Activated T-cell treated with anti-CD3 and anti-CD28 coated beads, Interleukin-2, amount 50 U/mL, for 72 hours (primary cell): ENCODE measurements at regions not wholly inside any gene's neighbourhood (a gene's known extent, or its start where the extent isn't known, plus 50 kb on each side); places are given as distances from the start of the nearest gene placed in this dataset.

Source experiments
- ATAC-seq, 2 donors: fragments of 150-1000 bp; cut with Tn5 transposase; replicated peaks in 1 of 2; 2 replicates each; pipeline ENCODE4 v1.10.0; 2021; ENCODE audit warnings: moderate library complexity in 2 of 2, mild to moderate bottlenecking in 1 of 2
- DNase-seq, 2 donors: peaks; one replicate each; pipeline ENCODE4 v3.0.0; 2021 to 2022; ENCODE audit warnings: mixed read lengths in 1 of 2
- H3K27ac Mint-ChIP-seq: one replicate; pipeline ENCODE4 v1.8.0; 2022; ENCODE audit warnings: mild to moderate bottlenecking, moderate library complexity, mixed read lengths
- H3K27me3 Mint-ChIP-seq: one replicate; pipeline ENCODE4 v1.8.0; 2022; ENCODE audit warnings: low read depth, mixed read lengths
- H3K36me3 Mint-ChIP-seq, 2 donors: one replicate each; pipeline ENCODE4 v1.8.0; 2022; ENCODE audit warnings: mixed read lengths in 2 of 2, mild to moderate bottlenecking in 1 of 2; ENCODE audit not compliant: insufficient read depth in 2 of 2
- H3K4me1 Mint-ChIP-seq: one replicate; pipeline ENCODE4 v1.8.0; 2022; ENCODE audit warnings: low read depth, mixed read lengths
- H3K4me3 Mint-ChIP-seq, 2 donors: one replicate each; pipeline ENCODE4 v1.8.0; 2022; ENCODE audit warnings: mild to moderate bottlenecking in 2 of 2, mixed read lengths in 2 of 2, moderate library complexity in 2 of 2
- H3K9me3 Mint-ChIP-seq, 2 donors: one replicate each; pipeline ENCODE4 v1.8.0; 2022; ENCODE audit warnings: mixed read lengths in 2 of 2

DNA sequence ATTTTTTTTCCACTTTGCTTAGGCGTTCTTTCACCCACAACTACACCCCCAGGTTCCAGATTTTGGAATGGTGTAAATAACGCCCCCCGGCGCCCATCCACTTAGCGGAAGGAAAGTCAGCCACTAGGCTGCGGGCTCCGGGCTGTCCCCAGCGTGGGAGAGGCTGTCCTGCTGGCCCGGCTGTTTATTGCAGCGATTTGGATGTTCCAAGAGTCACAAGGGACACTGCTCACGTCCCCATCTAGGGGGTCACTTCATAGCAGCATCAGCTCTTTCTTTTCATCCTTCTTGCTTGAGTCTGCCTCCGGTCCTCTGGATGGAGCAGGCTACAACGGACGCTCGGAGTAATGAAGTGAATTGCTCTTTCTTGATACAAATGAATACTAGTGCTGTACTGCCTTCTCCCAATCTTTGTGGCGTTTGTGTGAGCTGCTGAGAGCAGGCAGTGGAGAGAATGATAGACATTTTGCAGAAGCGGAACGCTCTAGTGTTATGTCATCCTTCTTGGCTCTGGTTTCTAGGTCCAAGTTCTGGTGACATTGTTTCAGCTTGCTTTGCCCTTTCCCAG, 50.7 kb upstream of the PAIP2B start:
- Mint-ChIP-seq H3K36me3 (peaks cover 2 to 6% of the 10 kb centered on the region in 2 donors), H3K4me1 (peaks cover 18% of the 10 kb centered on the region), H3K9me3 (peaks cover 2 to 3% of the 10 kb centered on the region in 2 donors), H3K27me3 (peaks cover 77% of the 10 kb centered on the region), H3K27ac (no peak overlapping the region), H3K4me3 (peak overlapping the region; percentile 79 to 87)
- ATAC-seq: peak in 1 of 2 donors; percentile 18
- DNase-seq: peak; percentile 13 to 43

DNA sequence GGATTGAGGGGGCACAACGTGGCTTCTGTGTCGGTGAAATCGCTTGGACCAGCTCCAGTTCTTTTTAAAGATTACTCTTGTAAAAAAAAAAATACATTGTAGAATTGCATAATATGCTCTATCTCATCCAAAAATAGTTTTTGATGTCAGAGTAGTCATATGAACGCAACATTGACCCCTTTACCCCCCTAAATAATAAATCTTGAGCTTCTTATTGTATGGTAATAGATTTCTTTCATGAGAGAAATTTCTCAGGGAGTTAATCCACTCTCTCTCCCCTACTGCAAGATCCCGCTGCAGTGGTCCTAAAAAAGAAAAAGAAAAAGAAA, 50.2 kb upstream of the PAIP2B start:
- Mint-ChIP-seq H3K36me3 (peaks cover 2 to 6% of the 10 kb centered on the region in 2 donors), H3K9me3 (peaks cover 2 to 3% of the 10 kb centered on the region in 2 donors), H3K27me3 (peaks cover 81% of the 10 kb centered on the region), H3K4me1 (peaks cover 18% of the 10 kb centered on the region), H3K4me3 (peak overlapping the region; percentile 79 to 87), H3K27ac (no peak overlapping the region)
- DNase-seq: no peak
- no peak for ATAC-seq

DNA sequence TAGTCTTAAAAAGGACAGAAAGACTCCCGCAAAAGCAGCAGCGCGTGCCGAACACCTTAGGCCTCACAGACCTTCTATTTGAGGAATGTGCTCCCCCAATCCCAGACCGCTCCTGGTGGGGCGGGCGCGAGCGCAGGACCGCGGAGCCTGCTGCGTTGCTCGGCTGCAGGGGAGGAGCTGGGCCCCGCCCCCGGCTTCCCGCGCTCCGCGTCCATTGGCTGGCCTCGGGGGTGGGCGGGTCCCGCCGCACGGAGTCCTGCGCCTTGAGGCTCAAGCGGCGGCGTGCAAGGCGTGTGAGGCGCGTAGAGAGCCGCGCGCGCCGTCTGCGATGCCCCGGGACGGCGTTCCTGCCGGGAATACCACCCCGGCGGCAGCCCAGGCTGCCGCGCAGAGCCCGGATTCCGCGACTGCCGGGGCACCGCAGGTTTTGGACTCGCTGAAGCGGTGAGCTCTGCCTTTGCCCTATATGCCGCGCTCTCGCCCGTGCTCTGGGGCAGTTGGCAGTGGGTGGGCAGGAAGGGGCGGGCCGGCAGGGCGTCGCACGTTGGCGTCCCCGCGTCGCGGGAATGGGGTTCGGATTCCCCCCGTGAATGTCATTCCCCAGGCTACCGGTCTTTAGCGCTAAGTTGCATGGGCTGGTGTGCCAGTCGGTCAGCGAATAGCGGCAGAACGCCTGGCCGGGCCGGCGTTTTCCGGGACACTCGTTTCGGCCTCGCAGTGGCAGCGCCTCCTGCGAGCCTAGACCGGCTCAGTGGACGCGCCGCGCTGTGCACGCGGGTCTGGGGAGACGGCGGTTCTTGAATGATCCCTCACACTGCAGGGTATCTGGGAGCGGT, 49.6 kb upstream of the PAIP2B start:
- Mint-ChIP-seq H3K9me3 (peaks cover 2 to 3% of the 10 kb centered on the region in 2 donors), H3K27ac (no peak overlapping the region), H3K27me3 (peaks cover 81% of the 10 kb centered on the region), H3K4me1 (peaks cover 18% of the 10 kb centered on the region), H3K36me3 (peaks cover 2 to 6% of the 10 kb centered on the region in 2 donors), H3K4me3 (peak overlapping the region; percentile 79 to 87)
- DNase-seq (peak; percentile 92 to 94), ATAC-seq (peak; percentile 99 to 100)
